ENCODE measurements at regions not wholly inside any gene's neighbourhood (a gene's known extent, or its start where the extent isn't known, plus 50 kb on each side); places are given as distances from the start of the nearest gene placed in this dataset.
"Not testable (repeated sequence)": the region's sequence is repeated elsewhere in the genome, so short reads cannot be mapped to it uniquely, and the experiment has no call there.

DNA sequence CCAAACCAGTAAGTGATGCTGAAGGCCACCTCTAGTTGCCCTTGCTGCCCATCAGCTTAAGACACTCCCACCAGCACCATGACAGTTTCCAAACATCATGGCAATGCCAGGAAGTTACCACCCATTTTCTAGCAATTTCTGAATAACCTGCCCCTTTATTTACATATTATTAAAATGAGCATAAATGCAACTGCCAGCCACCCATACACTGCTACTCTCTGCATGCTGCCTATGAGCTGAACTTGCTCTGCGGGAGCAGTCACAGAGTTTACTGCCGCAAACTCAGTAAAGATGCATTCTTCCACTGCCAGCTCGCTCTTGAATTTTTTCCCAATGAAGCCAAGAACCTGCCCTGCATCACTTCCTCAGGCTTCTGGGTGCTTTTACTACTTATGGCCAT, 212.6 kb downstream of the SH2D4B start:
- DNase-seq (ENCODE audit: low read depth) = no peak

GRCh38 chr10:80751940-80752339, 214.2 kb downstream of the SH2D4B start:
- DNase-seq (ENCODE audit: low read depth) = no peak

- DNase-seq (ENCODE audit: low read depth) = no peak
Measured at GRCh38 chr10:80753612-80754011, 215.9 kb downstream of the SH2D4B start.

- DNase-seq (ENCODE audit: low read depth) = no peak
Measured at GRCh38 chr10:80755893-80756292, 218.2 kb downstream of the SH2D4B start.

DNA sequence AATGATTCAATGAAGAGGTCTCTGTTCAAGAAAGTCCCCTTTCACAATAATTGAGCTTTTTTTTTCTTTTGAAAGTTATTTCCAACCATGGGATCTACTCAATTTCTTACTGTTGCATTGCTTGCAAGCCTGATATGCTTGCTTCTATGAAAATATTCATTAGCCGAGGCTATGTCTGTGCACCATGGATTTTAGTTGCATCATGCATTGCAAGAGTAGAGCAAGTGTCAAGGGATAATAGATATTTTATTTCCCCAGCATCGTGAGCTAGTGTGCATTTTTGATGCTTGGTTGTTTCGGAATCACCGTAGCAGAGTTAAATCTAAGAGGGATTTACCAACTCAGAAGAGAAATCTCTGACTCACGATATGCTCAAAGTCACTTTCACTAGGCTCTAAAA, 222.0 kb downstream of the SH2D4B start:
- DNase-seq (ENCODE audit: low read depth) = no peak

GRCh38 chr10:80760914-80761371, 223.2 kb downstream of the SH2D4B start:
- DNase-seq (ENCODE audit: low read depth) = no peak

GRCh38 chr10:80767963-80768362, 230.3 kb downstream of the SH2D4B start:
- DNase-seq (ENCODE audit: low read depth) = no peak

GRCh38 chr10:80769700-80770160, 232.0 kb downstream of the SH2D4B start:
- DNase-seq (ENCODE audit: low read depth) = no peak

GRCh38 chr10:80770239-80770638, 232.5 kb downstream of the SH2D4B start:
- no peak for DNase-seq (ENCODE audit: low read depth)

- DNase-seq (ENCODE audit: low read depth) = no peak
Measured at GRCh38 chr10:80771285-80771684, 233.6 kb downstream of the SH2D4B start.

DNA sequence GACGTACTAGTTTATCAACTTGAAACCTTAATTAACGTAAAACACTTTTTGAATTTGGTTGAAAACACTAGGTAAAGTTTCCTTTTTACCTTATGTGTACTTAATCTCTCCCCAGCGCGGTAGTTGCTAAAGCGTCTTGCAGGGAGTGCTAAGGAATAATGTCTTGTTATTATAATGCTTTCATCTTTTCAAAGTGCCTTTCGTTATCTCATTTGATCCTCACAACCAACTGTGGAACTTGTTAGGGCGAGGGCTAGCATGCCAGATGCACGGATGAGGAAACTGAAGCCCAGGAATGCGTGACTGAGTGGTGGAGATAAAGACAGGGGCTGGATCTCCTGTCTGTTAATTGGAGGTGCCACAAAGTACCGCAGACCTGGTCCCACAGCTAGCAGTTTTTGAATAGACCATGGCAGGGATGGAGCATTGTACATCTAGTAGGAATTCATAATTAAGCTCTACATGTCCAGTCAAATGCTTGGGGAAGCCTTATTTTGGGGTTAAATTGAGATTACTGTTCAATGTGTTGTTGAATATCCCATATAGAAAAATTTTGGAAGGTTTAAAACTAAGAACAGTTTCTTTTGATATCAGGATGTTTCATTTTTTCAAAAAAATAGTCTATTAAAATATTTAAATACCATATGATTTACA, 234.3 kb downstream of the SH2D4B start:
- DNase-seq (ENCODE audit: low read depth) = no peak

GRCh38 chr10:80772596-80772995, 234.9 kb downstream of the SH2D4B start:
- DNase-seq (ENCODE audit: low read depth) = no peak

GRCh38 chr10:80784695-80785094, 247.0 kb downstream of the SH2D4B start:
- no peak for DNase-seq (ENCODE audit: low read depth)

DNA sequence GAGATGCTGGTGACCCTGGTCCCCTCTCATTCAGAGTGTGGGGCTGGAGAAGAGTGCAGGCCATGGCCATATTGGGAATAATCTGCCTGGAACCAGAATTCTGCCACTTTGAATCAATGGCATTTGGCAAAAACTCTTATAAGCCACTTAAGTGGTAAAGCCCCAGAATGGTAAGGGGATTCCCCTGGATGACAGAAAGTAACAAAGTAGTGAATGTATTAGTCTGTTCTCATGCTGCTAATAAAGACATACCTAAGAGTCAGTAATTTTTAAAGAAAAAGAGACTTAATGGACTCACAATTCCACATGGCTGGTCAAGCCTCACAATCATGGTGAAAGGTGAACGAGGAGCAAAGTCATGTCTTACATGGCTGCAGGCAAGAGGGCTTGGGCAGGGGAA, 248.6 kb downstream of the SH2D4B start:
- no peak for DNase-seq (ENCODE audit: low read depth)

DNA sequence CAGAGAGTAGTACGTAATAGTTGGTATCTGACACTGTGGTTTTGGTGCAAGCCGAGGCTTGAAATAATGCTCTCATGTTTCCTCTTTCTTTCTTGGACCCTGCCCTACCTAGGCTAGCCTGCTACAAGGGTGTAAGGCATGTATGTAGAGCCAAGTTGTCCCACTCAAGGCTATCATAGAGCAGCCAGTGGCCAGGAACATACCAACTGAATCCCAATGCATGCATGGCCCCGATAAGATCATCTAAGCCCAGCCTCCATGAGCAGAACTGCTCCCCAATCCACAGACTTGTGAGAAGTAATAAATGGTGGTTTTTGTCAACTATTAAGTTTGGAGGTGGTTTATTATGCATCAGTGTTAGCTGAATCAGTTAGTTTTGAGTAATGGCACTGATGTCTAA, 250.2 kb downstream of the SH2D4B start:
- no peak for DNase-seq (ENCODE audit: low read depth)

- no peak for DNase-seq (ENCODE audit: low read depth)
Measured at GRCh38 chr10:80794994-80795393, 257.3 kb downstream of the SH2D4B start.

DNA sequence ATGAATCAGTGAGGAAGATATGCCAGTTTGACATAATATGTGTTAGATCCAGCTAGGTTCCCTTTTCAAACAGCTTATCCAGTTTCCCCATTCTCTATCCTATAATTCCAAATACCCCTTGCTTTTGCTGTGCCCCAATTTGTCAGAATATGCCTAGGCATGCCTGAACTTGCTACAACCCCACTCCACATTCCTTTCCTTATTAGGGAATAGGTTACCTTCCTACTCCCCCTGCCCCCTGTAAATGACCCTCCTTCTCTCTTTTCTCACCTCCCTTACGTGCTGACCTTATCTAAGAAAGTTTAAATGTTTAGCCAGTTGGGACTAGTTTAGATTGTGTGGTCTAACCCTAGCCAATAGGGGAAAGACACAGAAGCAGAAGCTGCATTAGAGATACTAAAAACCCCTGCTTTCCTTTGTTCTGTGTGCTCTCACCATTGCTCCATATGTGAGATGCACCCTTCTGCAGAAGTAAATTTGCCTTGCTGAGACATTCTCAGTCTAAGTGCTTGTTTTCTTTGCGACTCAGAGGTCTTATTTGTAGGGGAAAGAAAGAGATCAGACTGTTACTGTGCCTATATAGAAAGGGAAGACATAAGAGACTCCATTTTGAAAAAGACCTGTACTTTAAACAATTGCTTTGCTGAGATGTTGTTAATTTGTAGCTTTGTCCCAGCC, 267.8 kb downstream of the SH2D4B start:
- no peak for DNase-seq (ENCODE audit: low read depth)

DNA sequence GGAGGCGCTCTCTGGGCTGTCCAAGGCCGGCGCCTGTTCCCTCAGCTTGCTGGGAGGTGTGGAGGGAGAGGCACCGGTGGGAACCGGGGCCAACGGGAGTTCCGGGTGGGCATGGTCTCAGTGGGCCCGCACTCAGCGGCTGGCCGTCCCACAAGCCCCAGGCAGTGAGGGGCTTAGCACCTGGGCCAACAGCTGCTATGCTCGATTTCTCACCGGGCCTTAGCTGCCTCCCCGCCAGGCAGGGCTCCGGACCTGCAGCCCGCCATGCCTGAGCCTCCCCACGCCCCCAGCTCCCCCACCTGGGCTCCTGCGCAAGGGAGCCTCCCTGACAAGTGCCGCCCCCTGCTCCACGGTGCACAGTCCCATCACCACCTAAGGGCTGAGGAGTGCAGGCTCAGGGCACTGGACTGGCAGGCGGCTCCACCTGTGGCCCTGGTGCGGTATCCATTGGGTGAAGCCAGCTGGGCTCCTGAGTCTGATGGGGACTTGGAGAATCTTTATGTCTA, 276.5 kb downstream of the SH2D4B start:
- DNase-seq (ENCODE audit: low read depth) = no peak

GRCh38 chr10:80829151-80829550, 291.4 kb downstream of the SH2D4B start:
- DNase-seq (ENCODE audit: low read depth) = no peak

DNA sequence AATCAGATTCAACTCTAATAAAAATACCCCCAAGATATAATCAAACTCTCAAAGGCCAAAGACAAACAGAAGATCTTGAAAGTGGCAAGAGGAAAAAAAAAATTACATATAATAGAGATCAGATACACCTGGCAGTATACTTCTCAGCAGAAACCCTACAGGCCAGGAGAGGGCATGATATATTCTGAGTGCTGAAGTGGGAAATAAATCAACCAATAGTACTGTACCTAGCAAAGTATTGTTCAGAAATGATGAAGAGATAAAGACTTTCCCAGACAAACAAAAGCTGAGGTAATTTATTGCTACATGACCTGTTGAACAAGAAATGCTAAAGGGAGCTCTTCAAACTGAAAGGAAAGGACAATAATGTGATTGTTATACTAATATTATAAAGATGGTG, 291.9 kb downstream of the SH2D4B start:
- no peak for DNase-seq (ENCODE audit: low read depth)

GRCh38 chr10:80832693-80833092, 295.0 kb downstream of the SH2D4B start:
- DNase-seq (ENCODE audit: low read depth) = not testable (repeated sequence)

- no peak for DNase-seq (ENCODE audit: low read depth)
Measured at GRCh38 chr10:80855348-80855971, 317.8 kb downstream of the SH2D4B start.

DNA sequence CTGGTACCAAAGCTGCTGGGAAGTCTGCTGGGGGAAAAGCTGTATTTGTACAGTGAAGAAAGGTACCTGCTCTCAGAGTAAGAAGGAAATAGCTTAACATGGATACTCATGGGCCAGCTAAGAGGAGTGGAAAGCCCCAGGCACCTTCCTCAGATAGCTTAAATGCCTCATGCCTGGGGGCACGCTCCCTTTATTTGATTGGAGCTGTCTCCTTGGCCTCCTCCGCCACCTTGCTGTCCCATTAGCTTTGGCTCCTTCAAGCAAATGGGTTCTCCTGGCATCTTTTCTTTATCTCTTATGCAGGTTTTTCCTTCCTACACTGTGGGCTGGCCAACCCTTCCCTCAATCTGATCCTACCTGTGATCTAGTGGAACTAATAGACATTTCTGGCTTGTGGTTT, 318.5 kb downstream of the SH2D4B start:
- DNase-seq (ENCODE audit: low read depth) = no peak
